HEK293 (cell line): ENCODE measurements at regions not wholly inside any gene's neighbourhood (a gene's known extent, or its start where the extent isn't known, plus 50 kb on each side); places are given as distances from the start of the nearest gene placed in this dataset.

ENCODE experiments used
- CTCF ChIA-PET: fragments of 350-600 bp; formaldehyde crosslinking; extraction: SDS; loops from one replicate; lab custom pipeline; 2021; ENCODE audit warnings: antibody characterized with exemption; lab: Yijun Ruan, JAX
- POLR2A ChIA-PET: fragments of 300-600 bp; formaldehyde crosslinking; extraction: SDS; loops from one replicate; lab custom pipeline; 2020; ENCODE audit warnings: antibody characterized with exemption, inconsistent platforms; lab: Yijun Ruan, JAX
- H3K27ac ChIP-seq: fragments of 200-500 bp; sonication (Bioruptor generic); 2 replicates; pipeline ENCODE4 v1.5.1; 2014; ENCODE audit warnings: low read depth, low read length, control low read depth, inconsistent platforms; ENCODE audit errors: extremely low read depth
- H3K36me3 ChIP-seq, 2 experiments: fragments of 200-500 bp in 1 of 2; sonication (Bioruptor generic) in 1 of 2; 1 replicate in 1 of 2; 2 replicates in 1 of 2; pipeline ENCODE4 v1.5.1; 2014 to 2017; ENCODE audit warnings: inconsistent platforms in 2 of 2, low read length in 2 of 2; ENCODE audit not compliant: control insufficient read depth in 2 of 2, insufficient read depth in 1 of 2
- H3K4me1 ChIP-seq: fragments of 200-500 bp; sonication (Bioruptor generic); 2 replicates; pipeline ENCODE4 v1.5.1; 2014; ENCODE audit warnings: mild to moderate bottlenecking, low read length, inconsistent platforms; ENCODE audit not compliant: control insufficient read depth, insufficient read depth
- H3K4me3 ChIP-seq: 2 replicates; pipeline ENCODE4 v1.5.1; 2011; ENCODE audit warnings: low read depth, mild to moderate bottlenecking, control low read depth, low read length, moderate library complexity
- H3K9me3 ChIP-seq: fragments of 200-500 bp; sonication (Bioruptor generic); 2 replicates; pipeline ENCODE4 v1.5.1; 2014; ENCODE audit warnings: low read depth, low read length, inconsistent platforms; ENCODE audit not compliant: control insufficient read depth, insufficient read depth
- GFI1B ChIP-seq: fragments of 450-650 bp; formaldehyde crosslinking; IDR thresholded peaks from 2 replicates; pipeline ENCODE4 v1.5.1; 2016; ENCODE audit warnings: missing biosample characterization, missing genetic modification characterization
- GLI2 ChIP-seq: fragments of 450-650 bp; formaldehyde crosslinking; IDR thresholded peaks from 2 replicates; pipeline ENCODE4; 2017; ENCODE audit warnings: missing biosample characterization, missing genetic modification characterization, low read depth, borderline replicate concordance
- GLIS1 ChIP-seq: fragments of 450-650 bp; formaldehyde crosslinking; IDR thresholded peaks from 2 replicates; pipeline ENCODE4 v1.5.1; 2016; ENCODE audit warnings: missing biosample characterization, missing genetic modification characterization
- HOXC10 ChIP-seq: sonication (generic); formaldehyde crosslinking; IDR thresholded peaks from 2 replicates; pipeline ENCODE4 v1.8.1; 2023; ENCODE audit warnings: mild to moderate bottlenecking, missing genetic modification reagents
- KLF1 ChIP-seq: fragments of 450-650 bp; formaldehyde crosslinking; IDR thresholded peaks from 2 replicates; pipeline ENCODE4 v1.5.1; 2016; ENCODE audit warnings: missing biosample characterization, missing genetic modification characterization
- KLF16 ChIP-seq: fragments of 450-650 bp; formaldehyde crosslinking; IDR thresholded peaks from 2 replicates; pipeline ENCODE4 v1.5.1; 2017; ENCODE audit warnings: missing biosample characterization, missing genetic modification characterization
- KLF7 ChIP-seq: fragments of 450-650 bp; formaldehyde crosslinking; IDR thresholded peaks from 2 replicates; pipeline ENCODE4 v1.5.1; 2016; ENCODE audit warnings: missing biosample characterization, missing genetic modification characterization, borderline replicate concordance
- KLF9 ChIP-seq: fragments of 450-650 bp; formaldehyde crosslinking; IDR thresholded peaks from 2 replicates; pipeline ENCODE4 v1.5.1; 2016; ENCODE audit warnings: missing biosample characterization, missing genetic modification characterization, low read depth
- OVOL3 ChIP-seq: fragments of 450-650 bp; formaldehyde crosslinking; IDR thresholded peaks from 2 replicates; pipeline ENCODE4 v1.5.1; 2016; ENCODE audit warnings: missing biosample characterization, missing genetic modification characterization
- SCRT1 ChIP-seq: fragments of 450-650 bp; formaldehyde crosslinking; IDR thresholded peaks from 2 replicates; pipeline ENCODE4 v1.5.1; 2016; ENCODE audit warnings: missing biosample characterization, missing genetic modification characterization, borderline replicate concordance
- YY1 ChIP-seq: fragments of 450-650 bp; formaldehyde crosslinking; IDR thresholded peaks from 2 replicates; pipeline ENCODE4 v1.5.1; 2018; ENCODE audit warnings: missing biosample characterization, missing genetic modification characterization
- ZBTB17 ChIP-seq: fragments of 450-650 bp; formaldehyde crosslinking; IDR thresholded peaks from 2 replicates; pipeline ENCODE4 v1.5.1; 2016; ENCODE audit warnings: missing biosample characterization, missing genetic modification characterization
- ZBTB44 ChIP-seq: fragments of 450-650 bp; IDR thresholded peaks from 2 replicates; pipeline ENCODE4 v1.5.1; 2018; ENCODE audit warnings: missing biosample characterization, mild to moderate bottlenecking, missing genetic modification characterization
- ZBTB7A ChIP-seq: fragments of 450-650 bp; formaldehyde crosslinking; IDR thresholded peaks from 2 replicates; pipeline ENCODE4 v1.5.1; 2016; ENCODE audit warnings: low read depth, missing biosample characterization, missing genetic modification characterization
- ZNF174 ChIP-seq: fragments of 450-650 bp; formaldehyde crosslinking; IDR thresholded peaks from 2 replicates; pipeline ENCODE4 v1.5.0; 2017; ENCODE audit warnings: missing biosample characterization, mild to moderate bottlenecking, missing genetic modification characterization
- ZNF184 ChIP-seq: fragments of 450-650 bp; IDR thresholded peaks from 2 replicates; pipeline ENCODE4 v1.5.1; 2018; ENCODE audit warnings: missing biosample characterization, mild to moderate bottlenecking, missing genetic modification characterization
- ZNF23 ChIP-seq: fragments of 450-650 bp; formaldehyde crosslinking; IDR thresholded peaks from 2 replicates; pipeline ENCODE4 v1.5.1; 2016; ENCODE audit warnings: missing biosample characterization, missing genetic modification characterization, borderline replicate concordance
- ZNF311 ChIP-seq: fragments of 450-650 bp; formaldehyde crosslinking; IDR thresholded peaks from 2 replicates; pipeline ENCODE4 v1.5.1; 2017; ENCODE audit warnings: missing biosample characterization, missing genetic modification characterization, borderline replicate concordance
- ZNF350 ChIP-seq: fragments of 450-650 bp; formaldehyde crosslinking; IDR thresholded peaks from 2 replicates; pipeline ENCODE4 v1.5.0; 2017; ENCODE audit warnings: missing biosample characterization, mild to moderate bottlenecking, missing genetic modification characterization
- ZNF37A ChIP-seq: fragments of 450-650 bp; IDR thresholded peaks from 2 replicates; pipeline ENCODE4 v1.5.1; 2018; ENCODE audit warnings: missing biosample characterization, missing genetic modification characterization
- ZNF391 ChIP-seq: fragments of 450-650 bp; formaldehyde crosslinking; IDR thresholded peaks from 2 replicates; pipeline ENCODE4 v1.5.1; 2016; ENCODE audit warnings: low read depth, missing biosample characterization, missing genetic modification characterization, borderline replicate concordance
- ZNF433 ChIP-seq: fragments of 450-650 bp; formaldehyde crosslinking; IDR thresholded peaks from 2 replicates; pipeline ENCODE4 v1.5.1; 2016; ENCODE audit warnings: missing biosample characterization, missing genetic modification characterization, low read depth
- ZNF521 ChIP-seq: fragments of 450-650 bp; formaldehyde crosslinking; IDR thresholded peaks from 2 replicates; pipeline ENCODE4 v1.5.1; 2017; ENCODE audit warnings: missing biosample characterization, mild to moderate bottlenecking, missing genetic modification characterization
- ZNF530 ChIP-seq: fragments of 450-650 bp; formaldehyde crosslinking; IDR thresholded peaks from 2 replicates; pipeline ENCODE4 v1.5.1; 2016; ENCODE audit warnings: low read depth, missing biosample characterization, missing genetic modification characterization
- ZNF561 ChIP-seq: fragments of 450-650 bp; IDR thresholded peaks from 2 replicates; pipeline ENCODE4 v1.5.1; 2018; ENCODE audit warnings: missing biosample characterization, missing genetic modification characterization, borderline replicate concordance
- ZNF600 ChIP-seq: fragments of 450-650 bp; formaldehyde crosslinking; IDR thresholded peaks from 2 replicates; pipeline ENCODE4 v1.5.1; 2016; ENCODE audit warnings: missing biosample characterization, missing genetic modification characterization
- ZNF654 ChIP-seq: fragments of 450-650 bp; formaldehyde crosslinking; IDR thresholded peaks from 2 replicates; pipeline ENCODE4 v1.5.1; 2016; ENCODE audit warnings: low read depth, missing biosample characterization, missing genetic modification characterization
- ZNF660 ChIP-seq: fragments of 450-650 bp; IDR thresholded peaks from 2 replicates; pipeline ENCODE4 v1.5.1; 2018; ENCODE audit warnings: missing biosample characterization, mild to moderate bottlenecking, missing genetic modification characterization
- ZNF664 ChIP-seq: fragments of 450-650 bp; formaldehyde crosslinking; IDR thresholded peaks from 2 replicates; pipeline ENCODE4 v1.5.1; 2016; ENCODE audit warnings: missing biosample characterization, missing genetic modification characterization
- ZNF677 ChIP-seq: fragments of 450-650 bp; IDR thresholded peaks from 2 replicates; pipeline ENCODE4 v1.5.0; 2018; ENCODE audit warnings: missing biosample characterization, mild to moderate bottlenecking, missing genetic modification characterization, moderate library complexity
- ZNF843 ChIP-seq: fragments of 450-650 bp; formaldehyde crosslinking; IDR thresholded peaks from 2 replicates; pipeline ENCODE4 v1.5.1; 2016; ENCODE audit warnings: missing biosample characterization, missing genetic modification characterization
- TF ChIP-seq, protein P1 (sequence below): fragments of 450-650 bp; formaldehyde crosslinking; IDR thresholded peaks from 2 replicates; pipeline ENCODE4 v1.5.1; 2017; ENCODE audit warnings: missing biosample characterization, missing genetic modification characterization
- TF ChIP-seq, protein P2 (sequence below): fragments of 450-650 bp; formaldehyde crosslinking; IDR thresholded peaks from 2 replicates; pipeline ENCODE4 v1.5.1; 2016; ENCODE audit warnings: missing biosample characterization, missing genetic modification characterization
- TF ChIP-seq, protein P3 (sequence below): fragments of 450-650 bp; formaldehyde crosslinking; IDR thresholded peaks from 2 replicates; pipeline ENCODE4 v1.5.1; 2016; ENCODE audit warnings: missing biosample characterization, missing genetic modification characterization, low read depth

- H3K4me1 ChIP-seq, result no peaks in the 10 kb centered on the region
- ChIA-PET POLR2A (no interaction called here), CTCF (no interaction called here)
- TF ChIP-seq ZNF530 (tag by site-specific recombination), result no peak
- no peak for TF ChIP-seq ZNF561
- no peak for TF ChIP-seq HOXC10 (CRISPR knock-in tag)
- TF ChIP-seq ZNF311 (tag by site-specific recombination), result no peak
- no peak for TF ChIP-seq ZNF843
- TF ChIP-seq SCRT1 (tag by site-specific recombination), result no peak
- TF ChIP-seq OVOL3, result no peak
- TF ChIP-seq ZNF23, result no peak
- no peak for TF ChIP-seq ZNF600
- TF ChIP-seq ZNF664 (tag by site-specific recombination), result no peak
- TF ChIP-seq ZNF654 (tag by site-specific recombination), result no peak
- TF ChIP-seq, protein P1, sequence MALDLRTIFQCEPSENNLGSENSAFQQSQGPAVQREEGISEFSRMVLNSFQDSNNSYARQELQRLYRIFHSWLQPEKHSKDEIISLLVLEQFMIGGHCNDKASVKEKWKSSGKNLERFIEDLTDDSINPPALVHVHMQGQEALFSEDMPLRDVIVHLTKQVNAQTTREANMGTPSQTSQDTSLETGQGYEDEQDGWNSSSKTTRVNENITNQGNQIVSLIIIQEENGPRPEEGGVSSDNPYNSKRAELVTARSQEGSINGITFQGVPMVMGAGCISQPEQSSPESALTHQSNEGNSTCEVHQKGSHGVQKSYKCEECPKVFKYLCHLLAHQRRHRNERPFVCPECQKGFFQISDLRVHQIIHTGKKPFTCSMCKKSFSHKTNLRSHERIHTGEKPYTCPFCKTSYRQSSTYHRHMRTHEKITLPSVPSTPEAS (tag by site-specific recombination), result no peak
- TF ChIP-seq GFI1B (tag by site-specific recombination), result no peak
- TF ChIP-seq ZNF37A (tag by site-specific recombination), result no peak
- no peak for TF ChIP-seq KLF7 (tag by site-specific recombination)
- TF ChIP-seq, protein P2, sequence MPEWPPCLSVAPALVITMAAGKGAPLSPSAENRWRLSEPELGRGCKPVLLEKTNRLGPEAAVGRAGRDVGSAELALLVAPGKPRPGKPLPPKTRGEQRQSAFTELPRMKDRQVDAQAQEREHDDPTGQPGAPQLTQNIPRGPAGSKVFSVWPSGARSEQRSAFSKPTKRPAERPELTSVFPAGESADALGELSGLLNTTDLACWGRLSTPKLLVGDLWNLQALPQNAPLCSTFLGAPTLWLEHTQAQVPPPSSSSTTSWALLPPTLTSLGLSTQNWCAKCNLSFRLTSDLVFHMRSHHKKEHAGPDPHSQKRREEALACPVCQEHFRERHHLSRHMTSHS, result no peak
- no peak overlapping the region for H3K27ac ChIP-seq
- H3K36me3 ChIP-seq, result no peaks in the 10 kb centered on the region
- H3K9me3 ChIP-seq, result no peaks in the 10 kb centered on the region
- H3K4me3 ChIP-seq, result no peak overlapping the region
Observed at GRCh38 chr5:40365342-40366330, 314.1 kb upstream of the PTGER4 start.

- POLR2A ChIA-PET, result no interaction called here
- no peaks in the 10 kb centered on the region for H3K4me1 ChIP-seq
- CTCF ChIA-PET, result no interaction called here
Observed at GRCh38 chr5:40364441-40364840, 315.3 kb upstream of the PTGER4 start.

DNA sequence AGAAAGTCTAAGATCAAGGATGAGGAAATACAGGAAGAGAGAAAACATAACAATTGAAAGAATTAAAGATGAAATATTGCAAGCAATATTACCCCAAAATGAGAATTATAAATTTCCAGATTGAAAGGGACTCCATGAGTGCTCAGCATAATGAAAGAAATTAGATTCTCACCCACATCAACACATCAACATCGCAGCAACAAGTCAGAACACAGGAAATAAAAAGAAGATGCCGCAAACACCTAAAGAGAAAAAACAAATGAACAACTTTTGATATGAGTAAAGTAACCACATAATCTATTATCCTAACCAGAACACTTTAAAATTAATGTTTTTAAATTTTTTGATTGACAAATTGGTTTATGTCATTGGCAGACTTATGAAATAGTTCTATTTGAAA, 318.3 kb upstream of the PTGER4 start:
- no peaks in the 10 kb centered on the region for H3K9me3 ChIP-seq
- ChIA-PET POLR2A (no interaction called here), CTCF (interaction anchor here (0.6 to 0.7 kb wide), 2 partner anchors 345 to 362 kb away, joined by 3 to 4 read pairs; no protein-coding TSS in a partner anchor)
- H3K36me3 ChIP-seq, result no peaks in the 10 kb centered on the region
- no peak overlapping the region for H3K27ac ChIP-seq
- H3K4me1 ChIP-seq, result no peaks in the 10 kb centered on the region
- no peak overlapping the region for H3K4me3 ChIP-seq
- TF ChIP-seq GLIS1 (tag by site-specific recombination) (no peak), KLF16 (no peak), ZNF184 (tag by site-specific recombination) (no peak), ZBTB7A (no peak), ZBTB44 (tag by site-specific recombination) (no peak), ZNF174 (tag by site-specific recombination) (no peak)
- TF ChIP-seq, protein P3, sequence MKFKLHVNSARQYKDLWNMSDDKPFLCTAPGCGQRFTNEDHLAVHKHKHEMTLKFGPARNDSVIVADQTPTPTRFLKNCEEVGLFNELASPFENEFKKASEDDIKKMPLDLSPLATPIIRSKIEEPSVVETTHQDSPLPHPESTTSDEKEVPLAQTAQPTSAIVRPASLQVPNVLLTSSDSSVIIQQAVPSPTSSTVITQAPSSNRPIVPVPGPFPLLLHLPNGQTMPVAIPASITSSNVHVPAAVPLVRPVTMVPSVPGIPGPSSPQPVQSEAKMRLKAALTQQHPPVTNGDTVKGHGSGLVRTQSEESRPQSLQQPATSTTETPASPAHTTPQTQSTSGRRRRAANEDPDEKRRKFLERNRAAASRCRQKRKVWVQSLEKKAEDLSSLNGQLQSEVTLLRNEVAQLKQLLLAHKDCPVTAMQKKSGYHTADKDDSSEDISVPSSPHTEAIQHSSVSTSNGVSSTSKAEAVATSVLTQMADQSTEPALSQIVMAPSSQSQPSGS, result no peak

More at GRCh38 chr5:40364441-40364840, 315.3 kb upstream of the PTGER4 start:
- H3K36me3 ChIP-seq, result no peaks in the 10 kb centered on the region
- TF ChIP-seq ZNF677 (tag by site-specific recombination), result no peak
- TF ChIP-seq KLF1, result no peak
- TF ChIP-seq GLI2 (tag by site-specific recombination), result no peak
- TF ChIP-seq ZNF391 (tag by site-specific recombination), result no peak
- TF ChIP-seq ZNF350 (tag by site-specific recombination), result no peak
- TF ChIP-seq ZNF311 (tag by site-specific recombination), result no peak
- no peak for TF ChIP-seq ZBTB17 (tag by site-specific recombination)
- TF ChIP-seq ZNF521 (tag by site-specific recombination), result no peak
- TF ChIP-seq KLF9 (tag by site-specific recombination), result no peak
- TF ChIP-seq YY1 (tag by site-specific recombination), result no peak
- no peak for TF ChIP-seq KLF7 (tag by site-specific recombination)
- TF ChIP-seq ZNF433 (tag by site-specific recombination), result no peak
- no peak for TF ChIP-seq ZNF660 (tag by site-specific recombination)
- TF ChIP-seq GLIS1 (tag by site-specific recombination), result no peak
- H3K27ac ChIP-seq, result no peak overlapping the region
- H3K9me3 ChIP-seq, result no peaks in the 10 kb centered on the region
- H3K4me3 ChIP-seq, result no peak overlapping the region
